ENCODE measurements at regions not wholly inside any gene's neighbourhood (a gene's known extent, or its start where the extent isn't known, plus 50 kb on each side); places are given as distances from the start of the nearest gene placed in this dataset.

- no peak for DNase-seq
- no peak overlapping the region for H3K4me3 ChIP-seq (ENCODE audit: low read depth, low read length)
Measured at GRCh38 chr6:108793516-108794251, 54.5 kb upstream of the ARMC2 start.

GRCh38 chr6:108795122-108795521 lies 53.1 kb upstream of the ARMC2 start:
- Histone ChIP-seq H3K27me3 (replicated peaks) (no peaks in the 10 kb centered on the region), H3K4me3 (ENCODE audit: low read depth, low read length) (no peak overlapping the region), H3K27ac (no peak overlapping the region), H3K36me3 (replicated peaks) (no peaks in the 10 kb centered on the region)
- no peak for TF ChIP-seq CTCF (IDR thresholded peaks at IDR 0.05; ENCODE audit: low read depth, low read length, missing control alignments)
- DNase-seq = no peak
- in situ Hi-C loops (cut with HindIII; ENCODE audit: low pct_ligation_motif_present, low sequenced_read_pairs) = no loop called here

More at GRCh38 chr6:108793516-108794251, 54.5 kb upstream of the ARMC2 start:
- Histone ChIP-seq H3K27me3 (replicated peaks) (no peaks in the 10 kb centered on the region), H3K36me3 (replicated peaks) (no peaks in the 10 kb centered on the region), H3K27ac (no peak overlapping the region)
- in situ Hi-C loops (cut with HindIII; ENCODE audit: low pct_ligation_motif_present, low sequenced_read_pairs) = no loop called here
- TF ChIP-seq CTCF (IDR thresholded peaks at IDR 0.05; ENCODE audit: low read depth, low read length, missing control alignments) = no peak

- DNase-seq = no peak
- no peak overlapping the region for H3K27ac ChIP-seq
- no peaks in the 10 kb centered on the region for H3K36me3 ChIP-seq (replicated peaks)
- H3K4me3 ChIP-seq (ENCODE audit: low read depth, low read length) = no peak overlapping the region
- in situ Hi-C loops (cut with HindIII; ENCODE audit: low pct_ligation_motif_present, low sequenced_read_pairs) = no loop called here
- H3K27me3 ChIP-seq (replicated peaks) = no peaks in the 10 kb centered on the region
- TF ChIP-seq CTCF (IDR thresholded peaks at IDR 0.05; ENCODE audit: low read depth, low read length, missing control alignments) = no peak
Measured at GRCh38 chr6:108795814-108796213, 52.4 kb upstream of the ARMC2 start.

- H3K27me3 ChIP-seq (replicated peaks) = no peaks in the 10 kb centered on the region
- TF ChIP-seq CTCF (IDR thresholded peaks at IDR 0.05; ENCODE audit: low read depth, low read length, missing control alignments) = no peak
- DNase-seq = no peak
- no peak overlapping the region for H3K4me3 ChIP-seq (ENCODE audit: low read depth, low read length)
- no peak overlapping the region for H3K27ac ChIP-seq
- in situ Hi-C loops (cut with HindIII; ENCODE audit: low pct_ligation_motif_present, low sequenced_read_pairs) = no loop called here
- H3K36me3 ChIP-seq (replicated peaks) = no peaks in the 10 kb centered on the region
Measured at GRCh38 chr6:108796875-108797274, 51.3 kb upstream of the ARMC2 start.

DNA sequence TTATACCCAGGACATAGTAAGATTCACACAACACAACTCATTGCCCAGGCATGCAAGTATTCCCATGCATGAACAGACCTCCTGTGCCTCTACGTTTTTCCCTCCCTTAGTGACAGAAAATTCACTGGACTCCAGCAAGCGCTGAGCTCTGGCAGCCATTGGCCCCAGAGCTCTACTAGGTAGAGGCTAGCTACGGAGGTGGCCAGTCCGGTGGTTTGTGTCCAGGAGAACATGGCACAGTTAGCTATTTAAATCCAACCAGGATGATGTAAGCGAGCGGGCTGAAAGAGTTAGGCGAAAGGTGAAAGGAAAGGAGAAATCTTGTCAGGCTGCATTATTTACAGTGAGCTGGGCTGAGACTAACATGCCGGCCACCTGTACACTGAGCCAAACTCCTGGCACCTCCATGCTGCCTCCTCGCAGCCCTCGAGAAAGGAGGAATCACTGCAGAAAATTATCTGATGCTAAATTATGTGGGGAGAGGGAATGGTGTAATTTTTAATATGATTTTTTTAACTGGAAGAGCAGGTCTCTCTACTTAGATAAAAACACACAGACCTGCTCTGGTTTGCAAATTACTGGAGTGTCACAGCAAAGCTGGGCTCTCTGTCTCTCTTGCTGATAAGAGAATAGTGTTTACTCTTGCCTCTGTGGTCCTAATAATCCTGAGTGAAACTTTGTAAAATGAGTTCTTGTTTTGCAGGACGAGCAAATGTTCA lies 50.1 kb upstream of the ARMC2 start:
- no peaks in the 10 kb centered on the region for H3K36me3 ChIP-seq (replicated peaks)
- no peak for TF ChIP-seq CTCF (IDR thresholded peaks at IDR 0.05; ENCODE audit: low read depth, low read length, missing control alignments)
- no peak overlapping the region for H3K4me3 ChIP-seq (ENCODE audit: low read depth, low read length)
- H3K27ac ChIP-seq = no peak overlapping the region
- no peak for DNase-seq
- no peaks in the 10 kb centered on the region for H3K27me3 ChIP-seq (replicated peaks)
- in situ Hi-C loops (cut with HindIII; ENCODE audit: low pct_ligation_motif_present, low sequenced_read_pairs) = no loop called here
